NCI-H2029 treated with DMSO at 0.1 percent for 48 hours (cell line): ENCODE measurements at regions not wholly inside any gene's neighbourhood (a gene's known extent, or its start where the extent isn't known, plus 50 kb on each side); places are given as distances from the start of the nearest gene placed in this dataset.

Source experiments
- DNase-seq: peaks from one replicate; lab custom pipeline; 2025; lab: John Stamatoyannopoulos, UW

DNA sequence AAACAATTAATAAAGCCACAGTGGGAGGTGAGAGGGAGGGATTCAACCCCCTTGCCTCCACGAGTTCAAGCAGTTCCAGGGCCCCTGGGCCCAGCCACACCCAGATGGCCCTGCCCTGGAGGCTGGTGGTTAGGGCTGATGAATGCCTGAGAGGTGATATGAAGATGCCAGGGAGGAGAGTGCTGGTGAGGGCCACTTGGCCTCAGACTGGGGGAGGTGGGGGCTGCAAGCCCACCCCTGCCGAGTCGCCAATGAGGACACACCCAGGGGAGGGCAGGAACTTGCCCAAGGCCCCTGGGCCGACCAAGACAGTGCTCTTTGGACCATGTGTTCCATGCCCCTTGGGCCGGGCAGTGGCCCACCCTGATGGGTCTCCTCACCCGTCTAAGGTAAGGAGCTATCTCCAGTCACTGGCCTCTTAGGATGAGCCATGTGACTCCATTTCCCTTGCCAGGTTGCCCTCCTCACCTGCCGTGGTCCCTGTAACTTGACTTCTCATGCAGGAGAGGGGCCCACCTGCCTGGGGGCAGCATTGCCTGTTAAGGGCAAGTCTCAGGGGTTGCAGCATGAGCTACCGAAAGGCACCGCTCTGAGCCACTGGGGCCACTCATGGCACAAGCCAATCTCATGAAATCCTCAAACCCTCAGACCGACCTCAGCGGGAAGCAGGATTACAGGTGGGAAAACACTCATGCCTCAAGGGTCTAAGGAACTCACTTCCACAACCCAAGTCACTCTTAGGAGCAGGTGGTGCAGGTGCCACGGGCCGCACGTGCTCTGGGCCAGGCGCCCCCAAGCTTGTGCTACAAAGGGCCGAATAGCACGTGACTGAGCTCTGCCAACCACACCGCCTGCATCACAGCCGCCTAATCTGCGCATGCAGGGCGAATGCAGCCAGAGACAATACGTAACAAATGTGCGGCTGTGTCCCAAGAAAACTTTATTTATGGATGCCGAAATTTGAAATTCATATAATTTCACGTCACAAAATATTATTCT lies 147.4 kb upstream of the MLN start:
- no peak for DNase-seq

GRCh38 chr6:33950472-33950881 lies 146.7 kb upstream of the MLN start:
- peak; percentile 90 for DNase-seq

DNA sequence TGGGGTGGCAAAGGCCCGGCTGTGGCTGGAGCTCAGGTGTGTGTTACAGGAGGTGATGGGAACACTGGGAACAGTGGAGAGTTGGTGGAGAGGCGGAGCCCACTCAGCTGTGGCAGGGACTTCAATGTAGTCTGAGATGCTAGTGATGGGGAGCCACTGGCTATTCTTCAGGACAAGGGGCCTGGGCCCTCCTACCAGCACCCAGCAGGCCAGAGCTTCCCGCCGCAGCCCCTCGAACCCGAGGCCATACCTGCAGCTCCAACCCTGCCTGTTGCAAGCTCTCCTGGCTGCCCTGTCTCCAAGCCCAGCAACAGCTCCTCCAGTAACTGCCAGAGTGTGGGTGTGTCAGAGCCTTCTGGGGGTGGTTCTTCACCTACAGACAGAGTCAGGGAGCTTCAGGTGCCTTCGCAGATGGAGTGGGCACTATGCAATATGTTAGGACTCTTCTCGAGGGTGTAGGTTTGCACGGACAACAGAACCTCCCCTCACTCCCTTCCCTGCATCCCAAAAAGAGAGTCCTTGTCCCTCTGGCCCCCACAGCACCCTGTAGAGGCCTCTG lies 146.2 kb upstream of the MLN start:
- no peak for DNase-seq

- DNase-seq: no peak
These were observed 145.3 kb upstream of the MLN start for GRCh38 chr6:33949111-33949510.

DNA sequence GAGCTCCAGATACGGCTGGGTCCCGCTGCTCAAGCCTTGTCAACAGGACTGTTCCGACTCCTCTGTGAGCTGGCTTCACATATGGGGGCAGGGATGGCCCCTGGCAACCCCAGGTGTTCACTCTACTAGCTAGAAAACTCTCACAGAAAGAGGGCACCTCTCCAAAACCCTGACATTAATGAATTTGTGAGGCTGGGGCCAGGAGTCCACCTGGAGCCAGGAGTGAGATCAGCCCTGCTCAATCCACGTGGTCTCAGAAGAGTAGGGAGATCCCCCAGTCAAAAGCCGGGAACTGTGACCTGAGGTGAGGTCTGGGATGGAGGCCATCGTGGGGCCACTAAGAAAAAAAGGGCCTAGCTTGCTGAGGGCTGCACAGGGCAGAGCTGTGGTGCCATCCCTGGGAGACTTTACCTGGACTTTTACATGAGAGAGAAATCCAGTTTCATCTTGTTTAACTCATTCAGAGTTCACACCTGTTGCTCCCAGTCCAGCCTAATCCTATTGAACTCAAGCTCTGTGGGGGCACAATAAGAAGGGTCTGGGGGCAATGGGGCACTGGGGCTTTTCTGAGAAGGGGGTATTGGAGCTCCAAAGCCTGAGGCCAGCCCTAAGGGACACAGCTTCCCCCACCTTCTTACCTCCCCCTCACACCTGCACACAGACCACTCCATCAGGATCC lies 144.3 kb upstream of the MLN start:
- no peak for DNase-seq

GRCh38 chr6:33947047-33947446 lies 143.2 kb upstream of the MLN start:
- DNase-seq: no peak

GRCh38 chr6:33945931-33946330 lies 142.1 kb upstream of the MLN start:
- DNase-seq: no peak

- DNase-seq: no peak
These were observed 141.0 kb upstream of the MLN start for GRCh38 chr6:33944686-33945411.

DNA sequence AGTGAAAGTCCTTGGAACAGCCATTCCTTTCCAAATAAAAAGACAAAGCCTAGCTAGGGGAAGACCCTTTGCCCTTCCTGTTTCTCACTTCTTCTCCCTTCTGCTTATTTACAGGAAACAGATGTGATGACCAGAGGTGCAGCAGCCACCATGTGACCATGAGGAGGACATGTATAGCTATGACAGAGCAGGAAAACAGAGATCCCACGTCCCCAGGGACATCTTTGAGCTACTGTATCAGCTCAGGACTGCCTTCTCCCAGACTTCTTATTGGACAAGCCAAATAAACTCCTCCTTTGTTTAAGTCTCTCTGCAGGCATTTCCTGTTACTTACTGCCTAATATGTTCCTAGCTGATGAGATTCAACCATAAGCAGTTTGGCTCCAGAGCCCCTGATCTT lies 133.1 kb upstream of the MLN start:
- DNase-seq: no peak

DNA sequence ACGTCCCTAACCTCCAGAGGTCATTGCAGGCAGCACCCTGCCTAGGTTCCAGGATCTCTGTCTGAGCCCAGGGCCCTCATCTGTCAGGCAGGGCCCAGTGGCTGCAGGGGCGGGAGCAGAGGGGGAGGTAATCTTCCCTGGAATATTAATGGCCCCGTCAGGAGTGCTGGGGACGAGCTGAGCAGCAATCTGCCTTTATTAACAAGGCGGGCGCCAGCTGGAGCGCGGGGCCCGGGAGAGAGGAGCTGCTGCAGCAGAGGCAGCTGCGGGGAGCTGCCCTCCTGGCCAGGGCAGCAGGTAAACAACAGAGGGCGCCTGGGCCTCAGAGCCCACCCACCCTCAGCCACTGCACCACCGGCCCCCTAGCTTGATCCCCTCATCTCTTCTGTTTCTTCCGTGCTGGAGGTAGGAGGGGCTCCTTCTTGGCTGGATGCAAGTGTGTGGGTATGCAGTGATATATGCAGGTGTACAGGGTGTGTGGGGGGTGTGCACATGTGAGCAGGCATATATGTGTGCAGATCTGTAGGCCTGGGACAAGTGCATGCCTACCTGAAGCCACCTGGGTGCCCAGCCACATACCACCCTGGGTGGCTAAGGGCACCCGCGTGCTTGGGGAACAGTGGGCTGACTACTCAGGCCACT lies 131.8 kb upstream of the MLN start:
- no peak for DNase-seq

DNA sequence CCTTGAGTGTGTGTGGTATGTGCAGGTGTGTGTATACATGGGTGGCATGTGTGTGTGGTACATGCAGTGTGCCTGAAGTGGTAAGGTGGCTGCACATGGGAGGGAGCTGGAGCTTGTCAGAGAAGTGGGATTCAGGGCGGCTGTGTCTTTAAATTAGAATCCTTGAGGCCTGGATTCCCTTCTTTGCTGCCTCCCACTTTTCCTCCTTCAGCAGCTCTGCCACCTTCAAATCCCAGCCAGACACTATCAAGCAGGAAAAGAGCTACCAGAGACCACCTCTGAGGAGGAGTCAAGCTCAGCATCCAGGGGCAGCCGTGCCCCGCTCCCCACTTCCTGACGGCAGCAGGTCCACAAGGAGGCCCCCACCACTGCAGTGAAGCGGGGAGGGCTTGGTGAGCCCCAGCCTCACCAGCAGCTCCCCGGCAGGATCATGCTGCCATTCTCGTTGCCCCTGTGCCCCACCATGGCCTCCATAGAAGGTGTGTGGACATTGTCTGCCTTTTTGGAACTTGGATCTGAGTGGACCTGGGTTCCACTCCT lies 131.0 kb upstream of the MLN start:
- DNase-seq: no peak

- DNase-seq: no peak
These were observed 129.3 kb upstream of the MLN start for GRCh38 chr6:33933101-33933500.

DNA sequence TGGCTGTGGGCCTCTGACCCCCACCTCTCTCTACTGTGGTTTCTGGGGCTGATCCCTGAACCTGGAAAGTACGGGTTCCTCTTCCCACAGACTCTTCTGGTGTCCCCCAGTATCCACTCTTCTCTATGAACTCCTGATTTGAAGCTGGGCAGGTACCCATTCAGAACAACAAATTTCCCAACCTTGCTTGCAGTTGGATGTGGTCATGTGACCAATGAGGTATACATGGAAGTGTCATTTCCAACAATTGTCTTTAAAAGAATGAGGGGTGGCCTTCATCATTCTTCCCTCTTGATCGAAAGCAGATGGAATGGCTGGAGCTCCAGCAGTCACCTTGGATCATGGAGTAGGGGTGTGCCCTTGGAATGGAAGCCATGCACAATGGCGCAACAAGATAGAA lies 128.0 kb upstream of the MLN start:
- no peak for DNase-seq

GRCh38 chr6:33929575-33930288 lies 125.9 kb upstream of the MLN start:
- DNase-seq: no peak

- DNase-seq: no peak
These were observed 123.8 kb upstream of the MLN start for GRCh38 chr6:33927616-33928015.

DNA sequence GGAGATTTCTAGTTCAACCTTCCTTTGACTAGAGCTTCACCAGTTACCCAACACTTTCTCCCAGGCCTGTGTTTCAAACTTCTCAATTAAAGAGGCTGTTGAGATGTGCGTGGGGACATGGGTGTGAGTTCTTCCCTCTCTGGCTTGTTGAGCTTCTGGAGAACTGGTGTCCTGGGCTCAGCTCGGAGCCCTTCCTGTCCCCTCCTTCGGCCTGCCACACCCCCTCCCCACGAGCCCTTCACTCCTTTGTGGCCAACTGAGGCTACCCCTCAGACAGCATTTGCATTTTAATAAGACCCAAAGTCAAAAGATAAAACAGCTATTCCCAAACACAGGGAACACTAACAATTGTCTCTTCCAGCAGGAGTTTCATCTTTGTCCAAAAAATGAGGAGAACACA lies 123.3 kb upstream of the MLN start:
- DNase-seq: no peak

GRCh38 chr6:33926451-33926850 lies 122.6 kb upstream of the MLN start:
- DNase-seq: no peak

DNA sequence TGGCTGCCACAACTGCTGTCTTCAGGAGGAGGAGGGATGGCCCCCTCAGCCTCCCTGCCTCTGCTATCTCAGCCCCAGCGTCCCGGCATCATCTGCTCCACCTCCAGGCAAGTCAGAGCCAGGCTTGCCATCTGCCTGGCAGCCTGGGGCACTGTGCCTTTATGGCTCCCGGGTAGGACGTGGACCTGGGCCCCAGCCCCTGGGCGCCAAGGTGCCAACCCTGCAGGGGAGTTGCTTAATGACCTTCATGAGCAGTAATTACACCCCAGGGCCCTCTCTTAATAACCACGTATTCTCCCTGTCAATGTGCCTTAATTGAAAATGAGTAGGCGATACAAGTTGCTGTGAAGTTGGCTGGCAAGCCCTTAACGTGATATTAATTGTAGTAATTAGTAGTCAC lies 122.1 kb upstream of the MLN start:
- DNase-seq: no peak

GRCh38 chr6:33925210-33925609 lies 121.4 kb upstream of the MLN start:
- DNase-seq: no peak

- no peak for DNase-seq
These were observed 120.9 kb upstream of the MLN start for GRCh38 chr6:33924681-33925080.
